ENCODE measurements at regions not wholly inside any gene's neighbourhood (a gene's known extent, or its start where the extent isn't known, plus 50 kb on each side); places are given as distances from the start of the nearest gene placed in this dataset.

DNA sequence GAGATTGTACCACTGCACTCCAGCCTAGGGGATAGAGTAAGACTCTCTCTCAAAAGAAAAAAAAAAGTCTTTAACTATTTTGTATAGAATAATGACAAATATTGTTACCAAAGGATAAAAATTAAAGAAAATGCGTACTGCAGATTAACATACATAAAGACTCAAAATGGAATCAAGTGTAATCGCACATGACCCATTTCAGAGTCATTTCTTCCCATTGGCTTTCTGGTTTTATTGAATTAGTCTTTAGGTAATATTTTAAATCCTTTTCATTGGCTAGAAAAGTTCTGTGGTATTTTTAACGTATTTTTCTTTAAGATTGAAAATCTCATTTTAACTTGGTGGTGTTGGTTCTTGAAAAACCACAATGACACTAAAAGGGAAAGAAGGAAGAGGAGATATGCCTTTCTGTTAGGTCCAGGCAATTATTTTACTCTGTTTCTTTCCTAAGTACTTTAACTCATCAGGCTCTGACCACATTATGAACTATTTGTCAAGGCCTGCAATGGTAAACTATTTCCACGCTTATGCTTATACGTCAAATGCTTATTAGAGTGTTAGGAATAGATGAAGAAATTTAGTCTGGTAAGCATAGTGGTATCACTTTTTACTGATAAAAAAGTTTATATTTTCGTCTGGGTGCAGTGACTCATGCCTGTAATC, 52.3 kb downstream of the PLEKHG1 start:
- DNase-seq (ENCODE audit: low read depth) = no peak

DNA sequence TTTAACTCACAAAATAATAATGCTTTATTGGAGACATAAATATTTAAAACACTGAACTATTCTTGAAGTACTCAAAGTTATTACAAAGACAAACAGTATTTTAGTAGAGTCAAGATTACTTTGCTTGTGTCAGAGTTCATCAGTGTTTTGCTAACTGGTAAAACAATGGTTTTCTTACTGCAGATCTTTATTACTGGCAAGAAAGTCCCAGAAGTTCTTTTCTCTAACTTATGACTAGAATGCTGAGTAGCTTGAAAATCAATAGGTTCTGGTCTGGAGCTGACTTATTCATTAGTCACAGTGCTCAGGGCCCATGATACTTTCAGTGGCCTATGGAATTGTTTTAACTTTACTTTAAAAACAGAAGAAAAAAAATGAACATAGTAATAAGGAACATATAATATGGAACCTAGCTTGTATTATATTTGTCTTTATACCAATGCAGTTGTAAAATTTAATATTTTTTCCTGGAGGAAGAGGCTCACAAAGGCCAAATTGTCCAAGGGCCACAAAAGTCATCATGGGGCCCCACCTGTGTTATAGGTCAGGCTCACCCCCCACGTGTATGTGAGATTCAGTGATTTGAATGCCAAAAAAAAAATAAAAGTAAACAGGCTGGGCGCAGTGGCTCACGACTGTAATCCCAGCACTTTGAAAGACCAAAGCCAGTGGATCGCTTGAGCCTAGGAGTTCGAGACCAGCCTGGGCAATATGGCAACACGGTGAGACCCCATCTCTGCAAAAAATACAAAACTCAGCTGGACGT, 53.3 kb downstream of the PLEKHG1 start:
- DNase-seq (ENCODE audit: low read depth) = no peak

DNA sequence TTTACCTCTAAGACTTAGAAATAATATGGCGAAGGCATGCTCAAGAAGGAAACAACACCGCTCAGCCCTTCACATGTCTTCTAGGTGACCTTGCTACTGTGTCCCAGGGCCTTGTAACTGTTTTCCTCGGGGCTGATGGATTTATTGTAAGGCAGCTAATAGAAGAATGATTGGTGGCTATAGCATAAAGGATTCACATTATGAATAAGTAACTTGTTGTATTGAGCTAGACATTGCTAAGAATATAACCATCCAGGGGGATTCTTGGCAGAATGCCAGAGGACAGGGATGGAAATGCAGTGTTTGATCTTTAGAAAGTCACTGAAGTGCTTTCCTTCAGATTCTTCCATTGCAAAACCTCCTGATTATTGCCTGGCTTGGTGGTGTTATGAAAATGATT, 54.9 kb downstream of the PLEKHG1 start:
- no peak for DNase-seq (ENCODE audit: low read depth)

- DNase-seq (ENCODE audit: low read depth) = no peak
Measured at GRCh38 chr6:150656156-150656555, 56.5 kb downstream of the PLEKHG1 start.

DNA sequence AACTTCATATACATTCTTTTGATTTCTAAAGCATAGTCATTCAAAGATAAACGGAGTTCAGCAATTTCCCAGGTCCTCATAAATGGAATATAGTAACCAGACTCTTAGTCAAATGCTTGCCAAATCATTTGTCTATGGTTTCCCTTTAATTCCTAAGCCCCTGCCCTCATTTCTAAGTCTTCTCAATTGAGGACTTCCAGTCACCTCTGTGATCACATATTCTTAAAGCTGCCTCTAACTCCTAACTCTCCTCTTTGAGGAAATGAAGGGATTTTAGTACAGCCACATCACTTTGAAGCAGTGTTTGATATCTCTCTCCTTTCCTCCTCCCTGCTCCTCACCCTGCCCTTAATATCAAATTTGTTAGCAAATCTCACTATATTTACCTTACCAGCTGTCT, 58.7 kb downstream of the PLEKHG1 start:
- DNase-seq (ENCODE audit: low read depth) = no peak

DNA sequence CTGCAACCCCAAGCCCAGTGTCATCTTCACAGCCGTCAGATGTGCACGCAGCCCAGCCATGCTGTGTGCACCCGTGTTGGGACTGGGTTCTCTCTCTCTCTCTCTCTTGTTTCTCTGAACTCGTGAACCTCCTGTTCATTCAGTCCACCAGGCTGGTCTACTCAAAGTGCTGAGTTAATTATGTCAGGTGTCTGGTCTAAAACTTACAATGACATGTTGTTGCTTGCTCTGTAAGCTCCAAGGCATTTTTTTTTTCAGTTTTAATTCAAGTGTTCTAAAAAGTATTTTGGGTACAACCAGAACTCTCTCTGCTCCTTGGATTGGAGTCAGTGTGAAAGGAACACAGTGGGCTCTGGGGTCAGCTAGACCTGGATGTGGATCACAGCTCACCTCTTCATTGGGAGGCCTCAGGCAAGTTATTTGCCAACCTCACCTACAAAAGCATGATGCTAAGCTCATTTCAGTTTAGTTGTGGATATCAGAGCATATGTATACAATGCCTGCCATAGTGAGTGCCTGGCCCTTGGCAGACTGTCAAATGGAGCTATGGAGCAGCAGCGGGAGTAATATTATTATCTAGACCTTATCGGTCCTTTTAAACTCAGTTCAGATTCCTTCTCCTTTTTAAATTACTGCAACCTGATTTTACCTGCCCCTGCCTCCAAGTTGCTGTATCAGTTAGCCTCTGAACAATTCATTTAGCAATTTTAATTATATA, 59.5 kb downstream of the PLEKHG1 start:
- no peak for DNase-seq (ENCODE audit: low read depth)

GRCh38 chr6:150661216-150662007, 61.7 kb downstream of the PLEKHG1 start:
- no peak for DNase-seq (ENCODE audit: low read depth)

DNA sequence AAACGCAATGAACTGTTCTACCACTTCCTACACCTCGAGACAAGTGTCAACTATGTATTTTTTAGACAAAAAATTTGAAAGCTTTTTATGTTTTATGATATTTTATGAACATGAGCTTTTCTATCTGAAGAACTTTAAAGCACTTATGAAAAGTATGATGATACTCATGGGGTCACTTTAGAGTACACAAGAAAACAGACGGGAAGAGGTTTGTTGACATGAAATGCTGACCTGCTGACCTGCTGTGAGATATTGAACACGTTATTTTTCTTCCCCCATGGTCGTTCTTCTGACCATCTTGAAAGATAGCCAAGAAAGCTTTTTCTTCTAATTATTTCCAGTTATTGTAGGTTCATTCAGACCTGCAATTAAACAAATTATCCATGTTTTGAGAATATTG, 63.1 kb downstream of the PLEKHG1 start:
- DNase-seq (ENCODE audit: low read depth) = no peak

DNA sequence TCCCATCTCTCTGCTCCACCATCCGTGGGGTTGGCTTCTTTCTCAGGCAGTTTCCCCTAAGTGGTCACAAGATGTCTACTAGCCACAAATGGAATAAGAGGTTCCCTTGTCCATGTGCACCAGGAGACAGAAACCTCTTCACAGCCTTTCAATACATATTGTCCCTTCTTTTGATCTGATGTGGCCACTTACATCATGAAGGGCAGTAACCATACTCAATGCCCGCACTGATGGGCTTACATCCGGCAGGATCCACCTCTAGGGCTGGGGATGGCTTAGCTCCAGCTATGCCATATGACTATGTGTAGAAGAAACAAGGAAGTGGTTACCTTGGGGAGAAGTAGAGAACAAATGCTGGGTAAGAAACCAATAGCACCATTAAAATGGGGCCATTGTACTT, 64.4 kb downstream of the PLEKHG1 start:
- no peak for DNase-seq (ENCODE audit: low read depth)

DNA sequence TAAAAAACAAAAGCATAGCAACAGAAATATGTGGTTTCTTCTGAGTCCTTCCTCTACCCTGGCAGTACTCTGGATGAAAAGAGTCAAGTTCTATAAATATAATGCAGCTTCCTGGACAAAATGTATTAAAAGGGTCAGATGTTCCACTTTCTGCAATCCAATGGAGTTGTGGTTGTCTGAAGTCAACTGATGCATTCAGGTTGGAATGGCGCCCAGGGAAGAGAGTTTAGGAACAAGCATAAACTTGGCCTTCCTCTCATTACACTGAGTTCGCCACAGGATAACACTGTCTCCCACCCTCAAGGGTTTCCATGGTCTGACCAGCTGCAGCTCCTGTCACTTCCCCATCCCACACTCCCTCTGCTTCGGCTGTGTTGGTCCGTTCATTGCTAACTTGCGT, 66.4 kb downstream of the PLEKHG1 start:
- no peak for DNase-seq (ENCODE audit: low read depth)

GRCh38 chr6:150667359-150667758, 67.7 kb downstream of the PLEKHG1 start:
- DNase-seq (ENCODE audit: low read depth) = no peak

- no peak for DNase-seq (ENCODE audit: low read depth)
Measured at GRCh38 chr6:150667977-150668716, 68.5 kb downstream of the PLEKHG1 start.

GRCh38 chr6:150668900-150669302, 69.2 kb downstream of the PLEKHG1 start:
- no peak for DNase-seq (ENCODE audit: low read depth)

DNA sequence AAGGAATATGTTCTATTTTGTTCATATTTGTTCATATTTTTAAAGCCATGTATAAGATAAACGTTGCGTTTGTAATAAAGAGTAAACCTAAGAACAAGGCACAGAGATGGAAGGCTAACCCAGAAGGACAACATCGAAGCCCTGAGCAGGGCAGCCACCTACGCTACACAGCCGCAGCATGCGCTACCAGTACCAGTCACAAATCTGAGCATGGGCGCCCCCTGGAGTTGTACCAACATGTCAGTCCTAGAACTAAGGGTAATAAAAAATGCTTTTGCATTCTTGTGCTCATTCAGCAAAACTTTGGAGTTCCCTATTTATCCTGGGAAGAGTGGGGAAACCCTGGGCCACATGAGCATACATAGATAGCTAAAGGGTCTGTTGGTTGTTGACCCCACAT, 70.6 kb downstream of the PLEKHG1 start:
- DNase-seq (ENCODE audit: low read depth) = no peak

DNA sequence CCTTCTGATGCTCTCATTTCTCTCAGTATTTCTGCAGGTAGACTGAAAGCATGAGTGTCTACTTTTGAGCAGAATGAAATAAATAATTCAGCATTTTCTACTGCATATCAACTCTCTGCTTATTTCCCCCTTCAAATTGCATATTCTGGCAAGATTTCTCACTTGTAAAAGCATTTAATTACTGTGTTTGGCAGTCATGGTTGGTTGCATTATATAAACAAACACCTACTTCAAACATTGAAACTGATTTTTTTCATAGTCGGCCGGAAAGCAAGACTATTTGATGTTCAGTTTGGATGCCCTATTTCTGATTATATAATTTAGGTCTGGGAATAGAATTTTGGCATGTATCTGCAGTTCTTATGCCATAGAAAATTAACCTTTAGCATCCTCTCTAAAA, 73.1 kb downstream of the PLEKHG1 start:
- DNase-seq (ENCODE audit: low read depth) = no peak

DNA sequence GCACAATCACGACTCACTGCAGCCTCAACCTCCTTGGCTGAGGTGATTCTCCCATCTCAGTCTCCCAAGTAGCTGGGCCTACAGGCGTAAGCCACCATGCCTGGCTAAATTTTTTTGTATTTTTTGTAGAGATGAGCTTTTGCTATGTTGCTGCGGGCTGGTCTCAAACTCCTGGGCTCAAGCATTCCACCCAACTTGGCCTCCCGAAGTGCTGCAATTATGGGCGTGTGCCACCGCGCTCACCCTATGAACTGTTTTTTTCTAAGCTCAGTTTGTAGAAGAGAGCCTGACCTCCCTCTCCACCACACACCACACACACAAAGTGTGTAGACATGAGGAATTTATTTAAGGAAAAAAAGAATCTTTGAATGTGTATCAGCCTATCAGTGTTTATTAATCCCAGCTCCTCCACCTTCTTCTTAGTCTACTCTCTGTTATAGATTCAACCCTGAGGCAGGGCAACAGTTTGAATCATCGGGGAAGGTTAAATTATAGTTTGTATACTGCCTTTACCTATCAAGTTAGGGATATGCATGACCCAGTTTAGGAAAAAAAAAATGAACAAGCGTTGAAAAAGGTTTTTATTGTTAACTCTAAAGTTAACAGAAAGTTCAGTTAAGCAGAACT, 74.1 kb downstream of the PLEKHG1 start:
- no peak for DNase-seq (ENCODE audit: low read depth)

DNA sequence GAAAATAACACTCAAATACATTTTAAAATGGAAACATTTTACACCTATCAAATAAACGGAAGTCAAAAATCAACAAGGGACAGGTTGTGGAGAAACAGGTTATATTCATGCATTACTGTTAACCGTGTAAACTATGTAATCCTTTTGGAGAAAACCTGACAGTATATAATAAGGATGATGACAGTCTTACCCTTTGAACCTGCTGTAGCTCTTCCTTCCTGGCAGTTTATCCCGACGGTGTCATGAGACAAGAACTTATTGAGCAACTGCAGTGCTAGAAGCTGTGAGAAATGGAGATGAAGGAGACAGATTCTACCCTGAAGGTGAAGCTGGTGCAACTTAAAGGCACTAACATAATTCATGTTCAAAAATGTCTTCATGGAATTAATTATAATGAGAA, 76.7 kb downstream of the PLEKHG1 start:
- no peak for DNase-seq (ENCODE audit: low read depth)

GRCh38 chr6:150676772-150677171, 77.1 kb downstream of the PLEKHG1 start:
- no peak for DNase-seq (ENCODE audit: low read depth)

DNA sequence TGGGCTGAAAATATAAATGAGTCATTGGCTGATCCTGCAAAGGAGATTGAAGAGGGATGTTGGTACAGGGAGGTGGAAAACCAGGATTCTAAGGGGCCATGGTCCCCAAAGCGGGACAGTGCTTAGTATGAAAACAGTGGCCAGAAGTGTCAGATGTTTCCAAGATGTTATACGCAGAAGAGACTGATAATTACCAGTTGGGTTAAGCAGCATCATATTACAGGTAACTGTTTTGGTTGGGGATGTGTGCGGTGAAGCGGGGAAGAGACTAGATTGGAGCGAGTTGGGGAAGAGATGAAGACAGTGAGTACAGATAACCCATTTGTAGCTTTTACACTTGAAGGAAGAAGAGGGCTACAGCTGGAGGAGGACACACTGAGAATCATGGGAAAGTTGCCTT, 80.8 kb downstream of the PLEKHG1 start:
- DNase-seq (ENCODE audit: low read depth) = no peak

GRCh38 chr6:150681578-150682395, 82.1 kb downstream of the PLEKHG1 start:
- no peak for DNase-seq (ENCODE audit: low read depth)
